DMS53 (cell line): ENCODE measurements at regions not wholly inside any gene's neighbourhood (a gene's known extent, or its start where the extent isn't known, plus 50 kb on each side); places are given as distances from the start of the nearest gene placed in this dataset.
"Not testable (repeated sequence)": the region's sequence is repeated elsewhere in the genome, so short reads cannot be mapped to it uniquely, and the experiment has no call there.

Source experiments
- DNase-seq: peaks from one replicate; lab custom pipeline; 2025; lab: John Stamatoyannopoulos, UW

GRCh38 chr22:19641254-19641982, 72.9 kb upstream of the SEPTIN5 start:
- DNase-seq: peak; percentile 78

DNA sequence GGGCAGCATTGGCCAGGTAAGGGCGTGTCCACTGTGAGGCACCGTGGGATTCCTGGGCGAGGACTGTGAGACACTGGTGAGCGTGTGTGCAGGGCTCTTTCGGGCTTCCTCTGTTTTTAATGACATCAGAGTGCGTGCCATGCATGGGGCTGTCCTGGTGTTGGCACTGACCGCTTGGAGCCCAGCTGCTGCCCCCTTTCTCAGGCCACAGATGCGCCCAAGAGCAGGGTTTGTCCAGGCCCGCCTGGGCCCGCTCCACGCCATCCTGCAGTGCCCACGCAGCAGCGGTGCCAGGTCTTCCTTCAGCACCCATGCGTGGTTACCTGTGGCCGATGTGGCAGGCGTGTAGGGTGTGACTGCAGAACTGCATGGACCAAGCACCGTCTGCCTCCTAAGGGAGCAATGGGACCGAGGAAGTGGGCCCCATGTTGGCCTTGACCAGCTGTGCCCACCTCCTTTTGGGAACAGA, 72.3 kb upstream of the SEPTIN5 start:
- no peak for DNase-seq

DNA sequence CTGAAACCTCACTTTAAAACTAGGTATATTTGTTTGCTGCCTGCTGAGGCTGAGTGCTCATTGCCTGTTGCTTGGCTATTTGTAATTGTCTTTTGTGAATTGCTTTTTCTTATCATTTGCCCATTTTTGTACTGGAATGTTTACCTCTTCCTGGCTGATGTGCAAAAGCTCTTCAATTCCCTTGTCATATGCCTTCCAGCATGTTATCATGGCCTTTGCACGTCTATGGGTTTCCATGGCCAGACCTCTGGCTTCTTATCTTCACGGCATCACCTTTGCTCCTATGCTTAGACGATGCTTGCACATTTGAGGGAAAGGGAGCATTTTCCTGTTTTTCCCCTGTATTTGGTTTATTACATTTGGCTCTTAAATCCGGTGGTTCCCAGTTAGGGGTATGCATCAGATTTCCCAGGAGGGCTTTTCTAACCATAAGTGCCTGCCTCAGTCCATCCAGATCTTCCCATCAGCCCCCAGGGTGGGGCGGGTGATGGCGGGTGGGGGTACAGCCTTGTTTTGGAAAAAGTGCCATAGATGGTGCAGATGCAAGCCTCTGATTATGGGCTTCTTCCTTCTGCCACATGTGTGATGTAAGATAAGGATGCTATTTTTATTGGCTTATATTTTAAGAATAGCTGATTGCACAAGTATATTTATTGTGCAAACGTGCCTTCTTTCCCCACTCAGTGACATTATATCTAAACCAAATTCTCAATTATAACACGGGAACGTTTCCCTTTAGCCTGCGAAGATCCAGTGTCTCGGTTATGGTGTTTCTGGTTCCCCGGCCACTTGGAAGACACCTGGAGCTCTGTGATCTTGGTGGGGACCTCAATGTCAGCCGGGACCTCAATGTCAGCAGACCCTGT, 70.6 kb upstream of the SEPTIN5 start:
- no peak for DNase-seq

DNA sequence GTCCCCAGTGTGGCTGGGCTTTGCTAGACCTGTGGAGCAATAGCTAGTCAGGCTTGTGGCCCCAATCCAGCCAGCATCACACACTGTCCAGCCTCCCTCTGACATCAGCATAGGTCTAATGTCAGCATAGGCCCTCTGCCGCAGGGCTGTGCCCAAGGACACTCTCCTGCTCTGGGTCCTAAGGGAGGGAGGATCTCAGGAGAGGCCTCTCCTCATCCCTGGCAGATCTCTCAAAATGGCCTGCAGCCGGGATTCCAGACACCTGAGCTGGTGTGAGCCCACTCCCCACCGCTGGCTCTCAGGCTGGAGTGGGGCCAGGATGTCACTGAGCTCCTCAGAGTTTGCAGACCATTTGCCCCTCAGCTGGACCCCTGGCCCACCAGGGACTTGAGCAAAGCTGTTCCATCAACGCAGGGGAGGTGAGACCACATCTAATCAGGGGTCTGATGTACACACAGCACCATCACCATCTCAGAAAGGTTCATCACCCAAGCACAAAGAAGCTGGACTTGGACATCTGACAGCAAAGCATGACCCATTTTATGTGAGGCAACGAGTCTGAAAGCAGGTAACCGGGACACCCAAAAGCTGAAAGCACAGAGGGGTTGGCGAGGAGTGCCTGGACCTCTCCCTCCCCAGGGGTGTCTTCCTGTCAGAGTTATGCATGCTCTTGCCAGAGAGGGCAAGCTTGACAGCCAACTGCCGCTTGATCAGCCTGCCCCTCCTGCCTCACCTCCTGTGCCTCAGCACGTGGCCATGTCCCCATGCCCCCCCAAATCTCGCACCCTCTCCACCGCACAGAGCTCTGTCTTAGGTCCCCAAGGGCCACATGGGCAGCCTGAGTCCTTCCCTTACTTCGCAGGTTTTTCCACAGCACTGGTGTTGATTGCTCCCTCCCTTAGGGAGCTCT, 69.7 kb upstream of the SEPTIN5 start:
- DNase-seq: no peak

DNA sequence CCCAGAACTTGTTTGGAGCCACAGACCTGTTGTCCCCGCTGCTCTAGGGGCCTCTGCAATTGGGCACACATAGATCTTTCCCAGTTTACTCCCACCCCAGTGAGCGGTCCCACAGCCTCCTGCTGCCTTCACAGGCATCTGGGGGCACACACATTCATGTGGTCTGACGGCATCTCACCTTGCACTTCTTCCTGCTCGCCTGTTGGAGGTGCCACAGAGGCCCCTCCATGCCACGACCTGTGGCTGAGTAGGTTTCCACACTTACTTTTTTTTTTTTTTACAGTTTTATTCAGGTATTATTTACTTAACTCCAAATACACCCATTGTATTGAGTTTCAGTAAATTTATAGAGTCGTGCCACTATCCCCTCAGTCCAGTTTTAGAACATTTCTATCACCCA, 68.9 kb upstream of the SEPTIN5 start:
- DNase-seq: peak; percentile 1

DNA sequence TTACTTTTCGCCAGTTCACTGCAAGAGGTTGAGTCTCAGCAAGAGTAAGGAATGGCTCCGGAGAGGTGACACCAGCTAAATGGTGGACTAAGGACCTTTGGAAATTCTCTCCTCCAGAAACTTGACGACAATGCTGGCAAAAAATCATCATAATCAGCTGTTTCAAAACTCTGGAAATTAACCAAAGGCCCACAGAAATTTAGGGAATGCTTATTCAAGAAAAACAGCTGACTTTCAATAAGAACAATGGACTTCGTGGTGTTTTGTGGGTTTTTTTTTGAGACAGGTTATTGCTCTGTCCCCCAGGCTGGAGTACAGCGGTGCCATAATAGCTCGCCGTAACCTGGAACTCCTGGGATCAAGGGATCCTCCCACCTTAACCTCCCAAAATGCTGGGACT, 68.4 kb upstream of the SEPTIN5 start:
- DNase-seq: no peak

GRCh38 chr22:19646383-19646782, 67.9 kb upstream of the SEPTIN5 start:
- no peak for DNase-seq

DNA sequence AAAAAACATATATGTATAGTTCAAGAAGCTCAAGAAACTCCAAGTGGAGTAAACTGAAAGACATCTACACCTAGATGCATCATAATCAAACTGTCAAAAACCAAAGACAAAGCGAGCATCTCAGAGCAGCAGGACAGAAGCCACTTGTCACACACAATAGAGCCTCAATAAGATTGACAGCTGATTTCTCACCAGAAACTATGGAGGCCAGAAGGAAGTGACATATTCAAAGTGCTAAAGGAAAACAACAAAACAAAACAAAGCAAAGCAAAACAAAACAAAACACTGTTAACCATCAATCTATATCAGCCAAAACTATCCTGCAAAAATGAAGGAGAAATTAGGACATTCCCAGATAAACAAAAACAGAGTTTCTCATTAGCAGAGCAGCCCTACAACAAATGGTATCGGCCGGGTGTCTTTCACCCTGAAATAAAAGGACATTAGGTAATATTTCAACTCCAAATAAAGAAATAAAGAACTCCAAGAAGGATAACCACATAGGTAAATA, 65.8 kb upstream of the SEPTIN5 start:
- DNase-seq: peak; percentile 29

GRCh38 chr22:19652316-19652715, 62.0 kb upstream of the SEPTIN5 start:
- no peak for DNase-seq

DNA sequence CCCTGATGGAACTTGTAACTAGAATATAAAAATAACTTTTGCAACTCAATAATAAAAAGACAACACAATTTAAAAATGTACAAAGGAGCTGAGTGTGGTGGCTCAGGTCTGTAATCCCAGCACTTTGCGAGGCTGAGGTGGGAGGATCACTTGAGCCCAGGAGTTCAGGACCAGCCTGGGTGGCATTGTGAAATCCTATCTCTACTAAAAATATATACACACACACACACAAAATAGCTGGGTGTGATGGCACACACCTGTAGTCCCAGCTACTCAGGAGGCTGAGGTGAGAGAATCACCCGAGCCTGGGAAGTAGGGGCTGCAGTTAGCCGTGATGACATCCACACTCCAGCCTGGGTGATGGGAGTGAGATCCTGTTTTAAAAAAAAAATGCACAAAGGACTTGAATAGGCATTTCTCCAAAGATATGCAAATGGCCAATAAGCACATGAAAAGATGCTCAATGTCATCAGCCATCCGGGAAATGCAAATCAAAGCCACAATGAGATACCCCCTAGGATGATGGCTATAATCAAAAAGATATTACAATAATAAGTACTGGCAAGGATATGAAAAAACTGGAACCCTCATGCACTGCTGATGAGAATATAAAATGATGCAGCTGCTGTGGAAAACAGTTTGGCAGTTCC, 59.8 kb upstream of the SEPTIN5 start:
- DNase-seq: no peak

DNA sequence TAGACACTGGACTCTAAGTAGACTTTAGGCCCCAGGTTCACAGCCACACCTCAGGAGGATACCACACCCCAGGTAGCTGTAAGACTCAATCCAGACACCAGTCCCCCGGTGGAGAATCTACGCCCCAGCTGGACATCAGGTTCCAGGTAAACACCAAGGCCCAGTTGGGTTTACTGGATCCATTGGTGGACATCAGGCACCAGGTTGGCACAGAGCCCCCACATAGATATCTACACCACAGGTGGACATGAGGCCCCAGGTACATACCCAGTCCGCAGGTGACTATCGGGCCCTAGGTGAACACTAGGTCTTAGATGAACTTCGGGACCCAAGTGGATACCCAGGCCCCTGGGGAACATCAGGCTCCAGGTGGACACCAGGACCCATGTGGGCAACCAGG, 58.9 kb upstream of the SEPTIN5 start:
- no peak for DNase-seq

- no peak for DNase-seq
Observed at GRCh38 chr22:19656541-19657251, 57.6 kb upstream of the SEPTIN5 start.

- DNase-seq: no peak
Observed at GRCh38 chr22:19657252-19658056, 56.8 kb upstream of the SEPTIN5 start.

DNA sequence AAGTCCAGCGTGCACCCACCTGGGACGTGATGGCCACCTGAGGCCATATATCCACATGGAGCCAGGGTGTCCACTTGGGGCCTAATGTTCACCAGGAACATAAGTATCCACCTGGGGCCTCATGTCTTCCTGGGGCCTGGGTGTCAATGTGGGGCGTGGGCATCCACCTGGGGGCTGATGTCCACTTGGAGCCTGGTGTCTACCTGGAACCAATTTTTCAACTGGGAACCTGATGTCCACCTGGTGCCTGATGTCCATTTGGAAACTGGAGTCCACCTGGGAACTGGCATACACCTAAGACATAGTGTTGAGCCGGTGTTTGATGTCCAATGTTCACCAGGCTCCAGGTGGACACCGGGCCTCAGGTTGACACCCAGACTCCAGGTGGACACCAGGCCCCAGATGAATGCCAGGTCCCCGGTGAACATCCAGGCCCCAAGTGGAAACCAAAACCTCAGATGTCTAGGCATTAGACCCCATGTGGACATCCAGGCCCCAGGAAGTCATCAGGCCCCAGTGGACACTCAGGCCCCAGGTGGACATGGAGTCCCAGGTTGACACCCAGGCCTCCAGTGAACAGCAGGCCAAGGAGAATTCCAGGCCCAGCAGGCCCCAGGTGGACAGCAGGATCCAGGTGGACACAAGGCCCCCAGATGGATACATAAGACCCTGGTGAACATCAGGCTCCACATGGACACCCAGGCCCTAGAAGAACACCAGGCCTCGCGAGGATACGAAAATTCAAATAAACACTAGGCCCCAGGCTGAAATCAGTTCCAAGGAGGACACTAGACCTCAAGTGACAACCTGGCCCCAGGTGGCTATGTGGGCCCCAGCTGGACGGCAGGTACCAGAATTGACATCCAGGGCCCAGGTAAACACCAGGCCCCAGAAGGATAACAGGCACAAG, 56.0 kb upstream of the SEPTIN5 start:
- no peak for DNase-seq

- no peak for DNase-seq
Observed at GRCh38 chr22:19658967-19659804, 55.1 kb upstream of the SEPTIN5 start.

DNA sequence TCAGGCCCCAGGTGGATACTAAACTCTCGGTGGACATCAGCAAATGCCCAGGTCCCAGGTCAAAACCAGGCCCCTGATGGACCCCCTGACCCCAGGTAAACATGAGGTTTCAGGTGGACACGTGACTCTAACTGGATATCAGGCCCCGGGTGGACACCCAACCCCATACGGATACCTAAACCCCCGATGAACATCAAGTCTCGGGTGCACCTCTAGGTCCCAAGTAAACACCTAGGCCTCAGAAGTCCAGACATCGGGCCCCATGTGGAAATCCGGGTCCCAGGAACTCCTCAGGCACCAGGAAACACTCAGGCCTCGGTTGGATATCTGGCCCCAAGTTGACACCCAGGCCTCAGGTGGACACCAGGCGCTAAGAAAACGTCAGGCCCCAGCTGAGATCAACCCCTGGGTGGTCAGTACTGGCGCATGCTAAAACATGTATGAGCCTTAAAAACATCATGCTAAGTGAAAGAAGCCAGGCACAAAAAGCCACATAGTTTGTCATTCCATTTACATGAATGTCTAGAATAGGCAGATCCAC, 54.4 kb upstream of the SEPTIN5 start:
- no peak for DNase-seq

GRCh38 chr22:19660583-19660982, 53.7 kb upstream of the SEPTIN5 start:
- DNase-seq: not testable (repeated sequence)

DNA sequence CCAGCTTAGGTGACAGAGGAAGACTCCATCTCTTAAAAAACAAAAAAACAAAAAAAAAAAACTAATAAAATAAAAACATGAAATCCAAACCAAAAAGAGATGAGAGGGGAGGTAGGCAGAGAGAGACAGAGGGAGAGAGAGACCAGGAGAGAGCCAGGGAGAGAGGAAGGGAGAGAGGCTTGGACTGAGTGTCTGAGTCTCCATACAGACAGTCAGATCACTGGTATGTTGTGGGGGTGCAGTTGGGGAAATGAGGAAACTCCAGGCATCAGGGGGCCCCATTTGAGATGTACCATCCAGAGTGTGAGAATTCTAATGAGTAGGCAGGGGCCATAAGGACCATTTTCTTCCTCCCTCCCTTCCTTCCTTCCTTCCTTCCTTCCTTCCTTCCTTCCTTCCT, 53.1 kb upstream of the SEPTIN5 start:
- no peak for DNase-seq
